ENCODE measurements at regions not wholly inside any gene's neighbourhood (a gene's known extent, or its start where the extent isn't known, plus 50 kb on each side); places are given as distances from the start of the nearest gene placed in this dataset.
A peak's percentile ranks its signal among the peaks of the same experiment; 100 is the strongest.

- no peak for DNase-seq
These were observed 148.4 kb upstream of the PLPP4 start for GRCh38 chr10:120308589-120308988.

- DNase-seq: no peak
These were observed 143.3 kb upstream of the PLPP4 start for GRCh38 chr10:120313715-120314114.

GRCh38 chr10:120314442-120314841, 142.6 kb upstream of the PLPP4 start:
- no peak for DNase-seq

GRCh38 chr10:120318862-120319261, 138.2 kb upstream of the PLPP4 start:
- DNase-seq: no peak

GRCh38 chr10:120327675-120328074, 129.4 kb upstream of the PLPP4 start:
- DNase-seq: peak; percentile 1

GRCh38 chr10:120328647-120329046, 128.4 kb upstream of the PLPP4 start:
- DNase-seq: no peak

GRCh38 chr10:120335553-120335952, 121.5 kb upstream of the PLPP4 start:
- no peak for DNase-seq

- DNase-seq: no peak
These were observed 120.6 kb upstream of the PLPP4 start for GRCh38 chr10:120336306-120336910.

- DNase-seq: no peak
These were observed 120.0 kb upstream of the PLPP4 start for GRCh38 chr10:120336911-120337540.

GRCh38 chr10:120342115-120342714, 114.8 kb upstream of the PLPP4 start:
- DNase-seq: no peak

GRCh38 chr10:120345186-120345585, 111.8 kb upstream of the PLPP4 start:
- no peak for DNase-seq

GRCh38 chr10:120347644-120348043, 109.4 kb upstream of the PLPP4 start:
- no peak for DNase-seq

GRCh38 chr10:120349069-120349468, 108.0 kb upstream of the PLPP4 start:
- DNase-seq: no peak

GRCh38 chr10:120355425-120355824, 101.6 kb upstream of the PLPP4 start:
- no peak for DNase-seq

- no peak for DNase-seq
These were observed 96.5 kb upstream of the PLPP4 start for GRCh38 chr10:120360571-120360970.

- DNase-seq: no peak
These were observed 91.2 kb upstream of the PLPP4 start for GRCh38 chr10:120365872-120366271.

- no peak for DNase-seq
These were observed 89.7 kb upstream of the PLPP4 start for GRCh38 chr10:120367341-120367740.

- DNase-seq: no peak
These were observed 88.7 kb upstream of the PLPP4 start for GRCh38 chr10:120368338-120368737.

GRCh38 chr10:120368927-120369326, 88.1 kb upstream of the PLPP4 start:
- DNase-seq: no peak

GRCh38 chr10:120369856-120370276, 87.2 kb upstream of the PLPP4 start:
- no peak for DNase-seq

- DNase-seq: no peak
These were observed 85.2 kb upstream of the PLPP4 start for GRCh38 chr10:120371856-120372255.

- no peak for DNase-seq
These were observed 84.1 kb upstream of the PLPP4 start for GRCh38 chr10:120372917-120373316.

GRCh38 chr10:120375666-120376065, 81.4 kb upstream of the PLPP4 start:
- DNase-seq: no peak

GRCh38 chr10:120381931-120382330, 75.1 kb upstream of the PLPP4 start:
- DNase-seq: no peak

GRCh38 chr10:120382360-120382759, 74.7 kb upstream of the PLPP4 start:
- DNase-seq: no peak
